A172 (cell line): ENCODE measurements at regions not wholly inside any gene's neighbourhood (a gene's known extent, or its start where the extent isn't known, plus 50 kb on each side); places are given as distances from the start of the nearest gene placed in this dataset.
A peak's percentile ranks its signal among the peaks of the same experiment; 100 is the strongest.

Source experiments
- DNase-seq: peaks from one replicate; pipeline ENCODE4 v3.0.0-alpha.2; 2015; ENCODE audit warnings: low spot score

DNA sequence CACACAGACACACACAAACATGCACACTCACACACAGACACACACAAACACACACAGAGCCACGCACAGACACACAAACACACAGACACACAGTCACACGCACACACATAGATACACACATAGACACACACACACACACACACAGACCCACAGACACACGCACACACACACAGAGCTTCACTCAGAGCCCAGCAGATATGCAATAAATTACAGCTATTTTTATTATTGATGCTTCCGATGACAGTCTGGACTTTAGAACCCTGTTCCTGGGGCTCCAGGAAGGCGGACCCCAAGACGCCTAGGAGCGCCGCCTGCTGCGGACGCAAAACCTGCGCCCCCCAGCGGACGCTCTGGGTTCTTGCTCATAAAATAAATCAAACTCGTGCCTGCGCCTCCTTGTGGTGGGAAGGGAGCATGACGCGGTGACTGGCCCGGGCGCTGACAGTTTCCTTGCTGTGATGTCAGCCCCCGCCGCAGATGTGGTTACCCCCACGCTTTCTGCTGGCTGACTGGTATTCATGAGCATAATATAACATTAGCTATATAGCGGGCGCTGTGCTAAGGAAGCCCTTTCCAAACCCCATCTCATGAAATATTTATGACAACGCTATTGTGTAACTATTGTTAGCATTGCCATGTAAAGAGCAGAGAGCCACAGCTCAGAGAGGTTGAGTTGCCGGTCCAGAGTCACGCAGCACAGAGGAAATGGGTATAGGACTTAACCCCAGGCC is 64.4 kb upstream of the TM9SF2 start:
- peak; percentile 74 for DNase-seq

DNA sequence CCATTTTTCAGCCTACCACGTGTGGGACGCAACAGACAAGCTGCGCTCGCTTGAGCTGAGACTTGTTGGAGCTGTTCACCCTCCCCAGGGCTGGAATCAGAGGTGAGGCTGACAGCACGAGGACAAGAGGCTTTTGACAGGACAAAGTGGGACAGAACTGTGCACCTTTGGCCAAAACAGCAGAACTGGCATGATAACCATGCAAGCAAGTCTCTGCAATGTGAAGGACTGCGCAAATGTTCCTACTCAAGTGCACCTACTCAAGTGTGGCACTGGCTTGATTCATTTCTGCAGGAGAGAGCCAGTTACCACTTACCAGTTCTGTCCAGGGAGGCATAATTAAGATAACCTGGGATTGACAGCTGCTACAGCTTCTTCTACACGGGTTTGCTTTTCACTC is 62.2 kb upstream of the TM9SF2 start:
- no peak for DNase-seq

- DNase-seq, result no peak
Observed at GRCh38 chr13:99439850-99440604, 61.2 kb upstream of the TM9SF2 start.

DNA sequence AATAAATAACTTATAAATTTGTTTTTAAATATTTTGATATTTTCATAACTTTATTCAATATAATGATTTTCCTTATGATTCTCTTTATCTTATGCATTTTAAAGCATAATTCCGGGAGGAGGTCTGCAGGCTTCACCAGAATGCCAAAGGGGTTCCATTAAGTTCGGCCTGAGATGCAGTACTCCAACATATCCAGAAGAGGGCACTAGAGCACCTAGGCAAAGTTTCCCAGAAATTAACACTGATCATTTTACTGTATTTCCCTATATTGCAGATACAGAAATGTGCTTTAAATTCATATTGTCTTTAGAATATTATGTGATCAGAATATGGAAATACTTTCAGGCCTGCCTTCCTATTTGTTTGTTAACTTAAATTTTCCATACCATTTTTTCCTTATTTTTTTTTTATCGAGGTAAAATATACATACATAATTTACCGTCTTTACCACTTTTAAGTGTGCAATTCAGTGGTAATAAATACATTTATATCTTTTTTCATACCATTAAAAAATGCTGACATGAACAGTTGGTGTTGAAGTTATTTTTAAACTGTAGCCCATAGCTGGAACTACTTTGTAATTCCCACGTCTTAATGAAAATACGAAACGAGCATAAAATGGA is 58.9 kb upstream of the TM9SF2 start:
- peak; percentile 47 for DNase-seq

DNA sequence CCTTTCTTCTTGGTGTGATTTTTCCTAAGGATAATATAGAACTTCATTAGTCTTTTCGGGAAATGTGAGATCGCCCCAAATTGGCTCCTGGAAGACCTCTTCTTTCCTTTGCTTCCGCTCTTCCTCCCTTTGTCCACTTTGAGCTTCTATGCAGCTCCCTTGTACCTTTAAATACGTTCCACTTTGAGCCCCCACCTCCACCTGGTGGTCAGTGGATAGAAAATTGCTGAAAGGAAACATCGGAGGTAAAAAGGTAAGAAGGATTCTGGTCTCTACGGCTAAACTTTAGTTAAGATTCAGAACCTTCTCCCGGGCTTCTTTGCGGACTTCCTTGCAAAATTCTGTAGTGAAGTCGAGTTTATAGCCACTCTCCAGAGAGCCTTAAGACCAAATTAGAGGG is 55.0 kb upstream of the TM9SF2 start:
- DNase-seq, result no peak

DNA sequence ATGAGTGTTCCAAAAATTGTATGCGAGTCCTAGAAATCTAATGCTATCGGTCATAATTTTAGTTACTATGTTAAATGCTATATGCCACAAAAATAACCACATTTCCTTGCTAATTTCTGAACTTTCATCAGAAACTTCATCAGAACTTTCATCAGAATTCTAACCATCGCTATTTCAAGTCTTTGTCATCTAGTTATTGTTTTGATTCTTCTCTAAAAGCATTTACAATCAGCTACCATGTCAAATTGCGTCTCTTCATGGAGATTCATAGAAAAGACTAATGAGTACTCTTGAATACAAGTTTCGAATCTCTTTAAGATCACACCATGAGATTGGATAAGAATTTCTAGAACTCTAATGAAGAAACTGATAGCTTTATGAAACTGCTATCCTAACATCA is 52.7 kb upstream of the TM9SF2 start:
- DNase-seq, result no peak

- no peak for DNase-seq
Observed at GRCh38 chr13:99450416-99450815, 50.9 kb upstream of the TM9SF2 start.
